ENCODE measurements at regions not wholly inside any gene's neighbourhood (a gene's known extent, or its start where the extent isn't known, plus 50 kb on each side); places are given as distances from the start of the nearest gene placed in this dataset.

DNA sequence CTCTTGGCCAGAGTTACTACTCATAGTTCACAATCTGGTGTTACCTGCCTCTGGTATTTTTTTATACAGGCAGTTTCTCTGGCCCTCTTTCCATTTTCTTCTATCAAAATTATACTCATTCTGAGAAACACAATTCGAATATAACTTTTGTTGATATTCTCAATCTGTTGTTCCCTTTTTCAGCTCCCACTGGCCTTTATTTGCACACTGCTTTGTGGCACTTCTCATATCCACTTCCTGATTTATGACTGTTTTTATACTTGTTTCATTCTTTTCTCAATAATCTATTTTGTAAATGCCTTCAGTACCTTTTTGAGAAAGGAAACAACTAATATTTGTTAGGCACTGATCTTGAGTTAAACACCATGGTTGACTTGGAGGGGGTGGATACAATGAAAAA, 93.8 kb upstream of the HDAC9 start:
- Histone ChIP-seq H3K56ac (ENCODE audit: extremely low read depth, insufficient read depth, low read length) (no peak overlapping the region), H4K5ac (ENCODE audit: low read depth, low read length) (no peak overlapping the region; the same call in 1 of the 2 replicates), H3K9me3 (ENCODE audit: control insufficient read depth, insufficient read depth, low read length) (no peaks in the 10 kb centered on the region), H4K91ac (ENCODE audit: insufficient read depth, low read depth, low read length) (no peak overlapping the region), H3K4me1 (ENCODE audit: control insufficient read depth, insufficient read depth, low read length) (peaks cover 13% of the 10 kb centered on the region), H4K8ac (ENCODE audit: low read depth in 2 of 2, low read length in 2 of 2) (no peak overlapping the region), H2BK5ac (ENCODE audit: low read depth, low read length, poor library complexity, severe bottlenecking) (no peak overlapping the region), H3K27me3 (ENCODE audit: control insufficient read depth, insufficient read depth, low read length) (no peaks in the 10 kb centered on the region), H2BK20ac (ENCODE audit: low read depth, low read length) (peak overlapping the region; percentile 12; the same call in 1 of the 2 replicates), H3K27ac (ENCODE audit: insufficient read depth, low read length) (no peak overlapping the region), H2BK15ac (ENCODE audit: low read depth, low read length) (no peak overlapping the region; the same call in 2 of the 3 replicates), H3K79me1 (ENCODE audit: low read depth in 1 of 2, low read length in 2 of 2) (no peaks in the 10 kb centered on the region), H4K20me1 (ENCODE audit: insufficient read depth, low read length) (no peaks in the 10 kb centered on the region), H3K36me3 (ENCODE audit: control insufficient read depth, insufficient read depth, low read length) (no peaks in the 10 kb centered on the region), H3K14ac (replicated peaks; ENCODE audit: low read depth, low read length) (no peak overlapping the region), H3K9me1 (ENCODE audit: insufficient read depth, low read length) (peaks cover 16% of the 10 kb centered on the region), H2AFZ (replicated peaks; ENCODE audit: low read length, poor library complexity) (no peak overlapping the region), H3K4ac (ENCODE audit: low read depth, low read length) (no peak overlapping the region; the same call in 1 of the 2 replicates), H3K9ac (ENCODE audit: low read depth, low read length) (no peak overlapping the region), H2AK5ac (ENCODE audit: low read depth, low read length) (no peak overlapping the region), H3K4me2 (ENCODE audit: low read depth, low read length) (no peak overlapping the region), H2AK9ac (replicated peaks; ENCODE audit: low read depth, low read length, poor library complexity) (no peak overlapping the region), H3K4me3 (ENCODE audit: insufficient read depth, low read depth, low read length) (no peak overlapping the region), H2BK120ac (ENCODE audit: low read depth, low read length) (0 out of 2 replicates have a peak overlapping the region, but pooled peaks have one; percentile 86), H3K23ac (ENCODE audit: low read depth, low read length) (no peak overlapping the region), H3K18ac (ENCODE audit: low read depth, low read length) (peak overlapping the region; percentile 62; the same call in 1 of the 2 replicates)
- TF ChIP-seq SMC3 (IDR thresholded peaks at IDR 0.05; ENCODE audit: low read depth, low read length) = no peak
- TF ChIP-seq MAZ (IDR thresholded peaks at IDR 0.05; ENCODE audit: borderline replicate concordance, low read depth, low read length) = no peak
- TF ChIP-seq RCOR1 (IDR thresholded peaks at IDR 0.05; ENCODE audit: insufficient replicate concordance, low read length) = no peak
- no peak for TF ChIP-seq FOS (IDR thresholded peaks at IDR 0.05; ENCODE audit: low read depth, low read length)
- TF ChIP-seq BHLHE40 (IDR thresholded peaks at IDR 0.05; ENCODE audit: low read depth, low read length) = no peak
- no peak for TF ChIP-seq CEBPB (IDR thresholded peaks at IDR 0.05; ENCODE audit: low read depth, low read length)
- TF ChIP-seq RFX5 (IDR thresholded peaks at IDR 0.05; ENCODE audit: low read depth, low read length) = no peak
- no peak for TF ChIP-seq POLR2A (IDR thresholded peaks at IDR 0.05; ENCODE audit: low read depth, low read length)
- intact Hi-C loops (cut with micrococcal nuclease) = loop anchor here (10.0 kb wide), 1 partner anchor 1027 kb away; no protein-coding TSS in a partner anchor
- CTCF ChIA-PET = interaction anchor here (0.6 to 1.5 kb wide), 3 partner anchors 28 to 259 kb away, joined by 3 to 4 read pairs (median 3); no protein-coding TSS in a partner anchor
- ATAC-seq (ENCODE audit: low read depth) (no peak), DNase-seq (no peak)
- in situ Hi-C loops (cut with MboI; ENCODE audit: low sequenced_read_pairs) = no loop called here
- dilution Hi-C loops (cut with HindIII; ENCODE audit: low sequenced_read_pairs, unreplicated experiment) = no loop called here
- BruUV-seq (replicated peaks) = no TSS peak
- POLR2A ChIA-PET (ENCODE audit: unreplicated experiment) = interaction anchor here (0.6 kb wide), 1 partner anchor 976 kb away, joined by 3 read pairs; no protein-coding TSS in a partner anchor
- WGBS, 2 experiments (ENCODE audit: extremely low coverage in 2 of 2, insufficient read length in 1 of 2) = 80% methylated on average over 1 of the region's 1 CpG; no CpG with 5 or more reads in 1 of the 2 experiments

Data from IMR-90 (cell line).